ENCODE measurements at regions not wholly inside any gene's neighbourhood (a gene's known extent, or its start where the extent isn't known, plus 50 kb on each side); places are given as distances from the start of the nearest gene placed in this dataset.

- intact Hi-C loops (cut with DNase I; ENCODE audit: low total_unique reads) = loop anchor here (10.0 kb wide), 2 partner anchors 133 to 233 kb away; partner anchors contain the start of gene C16orf95
- Histone ChIP-seq H3K4me3 (no peak overlapping the region), H3K36me3 (no peaks in the 10 kb centered on the region), H3K27me3 (peaks cover 0 to 16% (median 5%) of the 10 kb centered on the region in 3 donors), H3K4me1 (no peaks in the 10 kb centered on the region), H3K9me3 (peaks cover 0 to 4% (median 0%) of the 10 kb centered on the region in 3 donors), H3K27ac (no peak overlapping the region)
- in situ Hi-C loops (cut with MboI; ENCODE audit: low sequenced_read_pairs in 4 of 4) = no loop called here
- ATAC-seq = no peak
- no peak for DNase-seq
- TF ChIP-seq CTCF (IDR thresholded peaks at IDR 0.05 in 4 of 5, conservative IDR thresholded peaks at IDR 0.05 in 1 of 5) = no peak
- no peak for TF ChIP-seq POLR2A (IDR thresholded peaks at IDR 0.05)
These were observed 54.3 kb upstream of the JPH3 start for GRCh38 chr16:87548046-87548445.

GRCh38 chr16:87543436-87544191 is 50.8 kb upstream of the ZCCHC14 start:
- H3K27me3 ChIP-seq = peaks cover 18 to 40% (median 25%) of the 10 kb centered on the region in 3 donors
- ATAC-seq (no peak), DNase-seq (no peak)
- H3K4me1 ChIP-seq = no peaks in the 10 kb centered on the region
- TF ChIP-seq CTCF (IDR thresholded peaks at IDR 0.05 in 4 of 5, conservative IDR thresholded peaks at IDR 0.05 in 1 of 5) (peak in 1 of 5 experiments; percentile 29), POLR2A (IDR thresholded peaks at IDR 0.05) (no peak)
- in situ Hi-C loops (cut with MboI; ENCODE audit: low sequenced_read_pairs in 4 of 4) (no loop called here), intact Hi-C loops (cut with DNase I; ENCODE audit: low total_unique reads) (loop anchor here (10.0 kb wide), 2 partner anchors 129 to 229 kb away; partner anchors contain the start of gene C16orf95)
- peaks cover 0 to 4% (median 0%) of the 10 kb centered on the region in 3 donors for H3K9me3 ChIP-seq
- no peak overlapping the region for H3K4me3 ChIP-seq
- no peaks in the 10 kb centered on the region for H3K36me3 ChIP-seq
- H3K27ac ChIP-seq = no peak overlapping the region

GRCh38 chr16:87542531-87543102 is 49.8 kb upstream of the ZCCHC14 start:
- no peak overlapping the region for H3K4me3 ChIP-seq
- in situ Hi-C loops (cut with MboI; ENCODE audit: low sequenced_read_pairs in 4 of 4) (no loop called here), intact Hi-C loops (cut with DNase I; ENCODE audit: low total_unique reads) (loop anchor here (10.0 kb wide), 2 partner anchors 128 to 228 kb away; partner anchors contain the start of gene C16orf95)
- no peak for ATAC-seq
- H3K27ac ChIP-seq = no peak overlapping the region
- H3K9me3 ChIP-seq = peaks cover 0 to 4% (median 0%) of the 10 kb centered on the region in 3 donors
- no peaks in the 10 kb centered on the region for H3K36me3 ChIP-seq
- peaks cover 18 to 44% (median 25%) of the 10 kb centered on the region in 3 donors for H3K27me3 ChIP-seq
- H3K4me1 ChIP-seq = no peaks in the 10 kb centered on the region
- TF ChIP-seq POLR2A (IDR thresholded peaks at IDR 0.05) (no peak), CTCF (IDR thresholded peaks at IDR 0.05 in 4 of 5, conservative IDR thresholded peaks at IDR 0.05 in 1 of 5) (no peak)
- no peak for DNase-seq
